Amygdala (tissue), 56 donors: ENCODE measurements at regions not wholly inside any gene's neighbourhood (a gene's known extent, or its start where the extent isn't known, plus 50 kb on each side); places are given as distances from the start of the nearest gene placed in this dataset.
"Not testable (repeated sequence)": the region's sequence is repeated elsewhere in the genome, so short reads cannot be mapped to it uniquely, and the experiment has no call there.

Source experiments
- DNase-seq, 56 donors: peaks; one replicate each; lab custom pipeline; 2025; lab: John Stamatoyannopoulos, UW

DNA sequence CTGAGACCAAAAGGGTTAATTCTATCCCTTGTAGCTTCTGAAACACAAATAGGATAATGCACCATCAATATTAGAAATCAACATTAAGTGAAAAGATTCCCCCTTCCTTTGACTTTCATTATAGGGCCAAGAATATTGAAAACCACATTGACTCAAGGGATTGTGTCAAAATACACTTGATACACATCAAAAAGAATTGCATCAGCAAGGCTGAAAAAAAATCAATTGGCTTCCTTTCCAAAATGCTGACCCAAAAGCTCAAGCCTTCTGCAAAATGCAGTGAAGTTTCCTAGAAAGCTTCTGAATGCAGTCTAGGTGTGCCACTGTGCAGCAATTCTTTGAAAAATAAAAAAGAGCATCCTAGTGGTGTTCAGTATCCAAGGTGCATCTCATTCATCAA is 674.4 kb downstream of the TOX3 start:
- DNase-seq = no peak

DNA sequence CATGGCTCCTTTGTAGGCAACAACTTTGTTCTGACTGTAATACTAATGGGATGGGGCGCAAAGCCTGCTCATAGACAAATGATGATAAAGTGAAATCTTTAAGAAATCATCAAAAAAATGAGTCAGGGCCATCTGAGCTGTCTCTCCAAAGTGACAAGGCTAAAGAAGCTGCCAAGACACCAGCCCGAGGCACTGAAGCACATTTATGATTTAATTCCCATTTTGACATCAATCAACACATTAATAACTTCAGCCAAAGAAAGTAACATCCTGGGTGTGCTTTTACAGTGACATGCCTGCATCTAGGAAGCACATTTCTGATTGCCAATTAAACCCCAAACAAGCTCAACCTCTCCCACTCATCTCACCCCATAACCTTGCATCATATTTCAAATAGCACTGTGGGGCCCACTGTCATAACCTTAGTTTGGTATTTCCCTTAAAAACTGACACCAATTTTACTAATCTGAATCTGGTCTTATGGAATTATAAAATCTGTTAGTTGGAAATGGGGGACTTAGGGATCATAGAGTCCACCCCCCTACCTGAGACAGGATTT is 676.6 kb downstream of the TOX3 start:
- no peak for DNase-seq

DNA sequence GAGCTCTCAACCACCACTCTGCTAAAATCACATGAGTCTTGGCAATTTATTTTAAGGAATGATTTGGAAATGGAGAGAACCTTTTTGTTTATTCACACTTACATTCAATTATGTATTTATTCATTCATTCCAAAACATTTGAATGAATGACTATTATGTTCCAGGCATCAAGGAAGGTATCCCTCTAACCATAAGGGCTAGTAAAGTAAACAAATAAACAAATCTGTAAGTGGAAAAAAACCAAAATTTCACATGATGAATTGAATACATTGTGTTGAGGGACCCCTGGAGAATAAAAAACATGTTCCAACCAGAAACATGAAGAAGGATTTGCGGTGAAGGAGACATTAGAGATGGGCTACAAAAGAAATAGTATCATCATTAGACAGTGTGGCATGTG is 677.8 kb downstream of the TOX3 start:
- DNase-seq = no peak

DNA sequence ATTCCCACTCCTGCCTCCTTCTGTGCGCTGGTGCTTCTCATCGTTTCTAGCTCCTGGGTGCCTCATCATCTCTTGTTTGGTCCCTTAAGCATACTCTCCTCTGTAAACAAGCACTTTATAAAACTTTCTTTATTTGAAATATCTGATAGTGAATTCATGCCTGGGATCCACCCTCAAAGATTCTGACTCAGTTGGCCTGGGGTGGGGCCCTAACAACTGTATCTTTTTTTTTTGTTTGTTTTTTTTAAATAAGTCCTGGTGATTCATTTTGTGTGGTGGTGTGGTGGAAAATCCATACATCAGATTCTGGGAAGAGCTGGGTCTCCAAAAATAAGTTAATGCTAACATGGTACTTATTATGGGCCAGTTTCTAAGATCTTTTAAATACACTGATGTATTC is 678.3 kb downstream of the TOX3 start:
- DNase-seq = no peak

DNA sequence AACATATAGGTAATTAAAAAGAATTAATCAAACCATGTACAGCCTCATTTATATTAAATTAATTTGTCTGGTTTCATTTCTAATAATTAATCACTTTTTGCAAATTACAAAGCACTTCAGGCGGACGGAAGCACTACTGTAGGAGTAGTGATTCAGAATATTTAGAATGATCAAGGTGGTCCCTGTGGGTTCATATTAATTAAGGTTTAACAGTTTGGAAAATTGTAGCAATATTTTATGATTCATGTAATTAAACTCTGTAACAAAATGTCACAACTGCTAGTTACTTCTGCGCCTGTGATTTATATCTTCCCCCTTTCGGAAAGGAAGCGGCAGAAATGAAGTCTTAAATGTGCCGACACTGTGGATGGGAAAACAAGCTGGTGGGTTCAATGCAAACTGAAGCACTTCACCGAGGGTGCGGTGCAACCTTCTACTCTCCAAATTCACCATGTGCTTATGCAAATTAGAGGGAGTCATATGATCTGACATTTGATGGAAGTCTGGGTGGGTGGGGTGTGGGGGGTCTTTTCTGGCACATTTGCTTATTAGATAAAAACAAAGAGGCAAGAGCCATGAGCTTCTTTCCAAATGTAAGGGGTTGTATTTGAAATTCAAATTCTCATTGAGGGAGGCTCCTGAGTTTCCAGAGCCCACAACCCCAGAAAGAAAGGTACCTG is 679.4 kb downstream of the TOX3 start:
- no peak for DNase-seq

DNA sequence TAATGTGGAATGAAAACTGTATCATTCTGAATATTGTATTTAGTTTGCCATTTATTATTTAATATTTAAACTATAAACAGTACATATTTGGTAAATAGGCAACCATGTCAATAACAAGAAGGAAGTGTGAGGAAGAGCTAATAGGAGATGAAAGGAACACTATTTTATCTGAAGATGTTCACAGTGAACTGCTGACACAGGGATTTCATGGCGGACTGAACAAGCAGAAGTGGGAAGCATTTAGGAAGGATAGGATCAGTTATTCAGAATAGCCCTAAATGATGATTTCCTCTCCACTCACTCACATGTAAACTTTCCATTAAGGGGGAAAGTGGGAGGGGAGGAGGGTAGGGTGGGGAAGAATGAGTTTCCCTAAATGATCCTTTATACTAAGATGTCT is 682.4 kb downstream of the TOX3 start:
- DNase-seq = no peak

DNA sequence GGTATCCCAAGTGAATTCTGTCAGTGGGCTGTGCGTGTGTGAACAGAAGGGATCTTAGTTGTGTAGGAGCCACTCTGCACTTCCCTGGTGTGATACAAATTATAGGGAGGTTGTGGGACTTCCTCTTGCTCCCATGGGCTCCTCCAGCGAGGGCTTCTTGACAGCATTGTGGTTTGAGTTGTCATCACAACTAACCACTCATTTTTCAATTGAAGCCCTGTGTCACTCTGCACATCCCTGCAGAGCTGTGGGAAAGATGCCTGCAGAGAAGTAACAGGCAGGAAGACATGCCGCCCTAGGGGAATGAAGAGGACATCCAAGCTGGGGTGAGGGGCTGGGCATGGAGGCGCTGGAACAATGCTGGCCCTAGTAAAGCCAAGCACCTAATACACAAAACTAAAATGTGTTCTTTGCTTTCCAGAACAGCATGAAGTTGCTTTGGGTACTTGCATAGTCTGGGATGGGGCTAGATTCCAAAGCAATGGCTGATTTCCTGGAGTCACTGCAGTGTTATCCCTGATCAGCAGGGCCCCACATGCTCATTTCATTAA is 692.5 kb downstream of the TOX3 start:
- DNase-seq = no peak

DNA sequence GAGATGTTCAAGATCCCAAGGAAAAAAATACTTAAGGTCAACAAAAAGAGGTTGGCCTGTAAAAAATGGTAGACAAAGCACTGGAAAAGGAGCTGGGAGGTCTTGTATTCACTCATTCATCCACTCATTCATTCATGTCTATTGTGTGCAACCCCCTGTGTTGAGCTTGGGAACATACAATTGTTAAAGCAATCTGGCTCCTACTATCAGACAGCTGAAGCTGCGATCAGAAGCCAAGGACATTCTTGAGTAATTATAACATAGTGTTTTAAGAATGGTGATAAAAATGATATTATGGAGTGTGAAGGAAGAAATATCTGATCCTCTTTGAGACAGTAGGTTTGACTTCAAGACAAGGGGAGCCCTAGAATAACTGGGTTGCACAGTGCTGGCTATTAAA is 693.4 kb downstream of the TOX3 start:
- no peak for DNase-seq

DNA sequence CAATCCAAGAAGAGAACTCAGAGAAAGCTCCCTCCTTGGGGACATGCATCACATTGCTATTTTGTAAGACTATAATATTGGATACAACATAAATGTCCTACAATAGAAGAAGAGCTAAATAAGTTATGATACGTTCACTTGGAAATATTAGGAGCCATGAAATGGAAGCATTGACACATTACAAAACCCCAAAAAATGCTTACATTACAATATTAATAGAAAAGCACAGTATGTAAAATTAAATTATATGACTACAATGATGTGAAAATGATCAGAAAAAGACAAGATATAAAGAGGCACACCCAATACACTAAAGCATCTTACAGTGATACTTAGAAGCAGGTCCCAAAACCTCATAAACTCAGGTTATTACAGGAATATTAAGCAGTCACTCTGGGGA is 694.1 kb downstream of the TOX3 start:
- DNase-seq = no peak

DNA sequence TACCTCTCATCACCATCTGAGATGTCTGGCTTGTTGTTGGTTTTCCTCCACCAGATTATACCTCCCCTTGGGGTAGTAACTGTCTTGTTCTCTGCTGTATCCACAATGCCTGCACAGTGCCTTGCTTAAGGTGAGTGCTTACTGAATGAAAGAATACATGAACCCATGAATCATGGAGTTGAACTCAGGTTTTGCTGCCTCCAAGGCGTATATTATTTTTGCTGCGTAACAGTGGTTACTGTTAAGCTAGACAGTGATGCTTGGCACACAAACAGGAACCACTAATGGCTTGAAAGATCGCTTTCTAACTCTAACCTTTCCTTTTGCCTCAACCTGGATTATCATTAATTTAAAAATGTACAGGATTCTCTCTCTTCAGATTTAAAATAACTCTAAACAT is 695.8 kb downstream of the TOX3 start:
- DNase-seq = no peak

DNA sequence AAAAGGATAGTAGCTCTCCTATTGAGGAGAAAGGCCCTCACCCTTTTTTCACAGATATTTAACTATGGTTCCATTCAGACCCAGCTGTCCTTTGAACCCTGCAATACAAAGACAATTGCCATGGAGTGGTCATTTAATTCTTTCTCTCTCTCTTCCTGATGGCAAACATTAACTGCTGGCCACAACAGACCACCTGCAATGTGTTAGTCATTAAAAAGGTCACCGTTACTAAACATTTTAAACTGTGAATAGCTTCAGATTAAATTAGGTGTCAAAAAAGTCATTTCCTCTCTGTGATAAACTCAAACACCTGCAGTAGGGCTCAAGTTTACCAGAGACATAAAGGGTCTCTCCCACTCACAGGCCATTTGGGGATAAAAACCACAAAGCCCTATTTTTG is 697.2 kb downstream of the TOX3 start:
- no peak for DNase-seq

DNA sequence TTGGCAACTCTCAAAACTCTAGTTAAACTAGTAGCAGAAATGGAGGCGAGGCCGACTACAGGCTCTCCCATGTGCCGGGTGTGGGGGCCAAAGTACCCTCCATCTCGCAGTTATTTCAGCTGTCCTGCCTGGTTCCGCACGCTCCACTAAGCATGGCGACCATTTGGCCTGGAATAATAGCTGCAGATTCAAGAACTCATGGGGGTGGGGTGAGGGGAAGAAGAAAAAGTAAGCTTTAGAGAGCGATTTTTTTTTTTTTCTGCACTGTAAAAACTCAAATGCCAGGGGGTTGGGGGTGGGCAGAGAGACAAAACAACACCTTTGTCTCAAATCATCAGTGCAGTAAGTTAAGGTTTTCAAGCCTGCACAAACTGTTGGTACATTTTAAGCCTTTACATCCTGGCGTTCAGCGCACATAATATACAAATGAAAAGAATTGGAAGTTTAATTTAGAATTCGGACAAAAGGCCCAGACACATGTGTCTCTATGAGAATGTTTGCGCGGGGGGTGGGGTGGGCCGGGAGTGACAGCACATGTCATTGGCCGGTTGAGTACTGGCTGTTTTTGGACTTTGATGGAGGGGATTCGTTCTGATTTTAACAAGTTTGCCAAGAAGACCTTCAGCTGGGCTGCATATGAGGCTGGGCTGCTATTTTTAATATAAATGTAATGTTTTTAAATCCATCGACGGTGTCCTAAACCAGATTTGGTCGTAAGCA is 694.7 kb upstream of the SALL1 start:
- no peak for DNase-seq

DNA sequence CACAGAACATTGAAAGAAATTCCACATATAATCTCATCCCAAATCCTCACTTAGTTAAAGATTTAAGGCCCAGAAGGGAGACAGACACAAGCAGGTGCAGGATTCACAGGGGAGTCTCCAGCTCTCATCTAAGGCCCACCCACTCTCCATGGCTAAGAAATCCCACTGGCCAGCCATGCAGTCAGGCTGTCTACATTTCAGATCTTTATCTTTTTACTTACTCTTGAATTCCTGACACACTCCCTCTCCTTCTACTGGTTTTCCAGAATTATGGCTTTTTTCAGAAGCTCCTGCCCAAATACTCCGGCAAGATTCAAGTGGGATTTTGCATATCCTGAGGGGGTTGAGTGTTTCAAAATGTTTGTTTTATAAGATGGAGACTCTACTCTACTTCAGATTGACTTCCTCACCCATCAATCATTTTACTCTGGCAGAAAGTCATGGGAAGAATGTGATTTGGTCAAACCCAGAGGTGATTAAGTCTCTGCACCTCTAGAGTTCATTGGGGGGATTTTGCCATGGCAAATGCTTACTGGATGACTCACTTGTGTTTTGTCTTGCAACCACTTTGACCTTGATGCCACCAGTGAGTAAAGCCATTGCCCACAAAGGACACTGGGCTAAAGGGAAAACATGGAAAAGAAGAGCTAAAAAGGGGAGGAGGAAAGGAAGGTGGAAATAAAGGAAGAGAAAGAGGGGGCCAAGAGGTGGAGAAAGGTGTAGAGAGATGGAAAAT is 688.8 kb upstream of the SALL1 start:
- no peak for DNase-seq

DNA sequence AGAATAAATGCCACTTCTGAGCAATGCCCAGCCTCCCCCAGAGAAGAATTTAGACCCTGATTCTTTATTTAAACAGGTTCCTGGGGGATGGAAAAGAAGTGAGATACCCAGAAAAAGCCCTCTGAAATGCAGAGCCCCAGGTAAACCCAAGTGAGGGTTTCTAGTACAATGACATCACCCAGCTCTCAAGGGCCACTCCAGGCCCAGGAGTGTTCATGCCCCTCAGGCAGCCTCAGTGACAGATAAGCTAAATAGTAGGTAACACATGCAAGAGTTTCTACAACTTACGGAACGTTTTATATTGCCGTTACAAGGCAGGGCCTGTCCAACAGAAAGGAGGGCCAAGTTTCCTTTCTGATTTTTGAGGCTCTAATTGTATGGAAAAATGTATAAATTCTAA is 683.7 kb upstream of the SALL1 start:
- no peak for DNase-seq

DNA sequence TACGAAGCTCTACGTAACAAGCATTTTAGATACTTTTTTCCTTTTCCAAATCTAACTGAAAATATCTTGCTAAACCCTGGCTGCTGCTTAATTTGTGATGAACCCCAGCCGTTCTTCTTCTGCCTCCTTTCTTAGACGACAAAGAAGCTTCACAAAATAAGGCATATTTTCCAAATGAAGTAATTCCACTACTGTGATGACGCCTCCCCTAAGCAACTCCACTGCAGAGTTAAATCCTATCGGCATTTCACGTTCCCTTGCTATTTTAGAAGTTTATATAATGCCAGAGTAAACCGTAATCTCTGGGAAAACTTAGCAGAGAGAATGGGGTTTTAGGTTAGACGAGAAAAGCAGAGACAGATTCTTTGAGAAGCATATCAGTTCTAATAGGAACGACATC is 683.1 kb upstream of the SALL1 start:
- DNase-seq = no peak

DNA sequence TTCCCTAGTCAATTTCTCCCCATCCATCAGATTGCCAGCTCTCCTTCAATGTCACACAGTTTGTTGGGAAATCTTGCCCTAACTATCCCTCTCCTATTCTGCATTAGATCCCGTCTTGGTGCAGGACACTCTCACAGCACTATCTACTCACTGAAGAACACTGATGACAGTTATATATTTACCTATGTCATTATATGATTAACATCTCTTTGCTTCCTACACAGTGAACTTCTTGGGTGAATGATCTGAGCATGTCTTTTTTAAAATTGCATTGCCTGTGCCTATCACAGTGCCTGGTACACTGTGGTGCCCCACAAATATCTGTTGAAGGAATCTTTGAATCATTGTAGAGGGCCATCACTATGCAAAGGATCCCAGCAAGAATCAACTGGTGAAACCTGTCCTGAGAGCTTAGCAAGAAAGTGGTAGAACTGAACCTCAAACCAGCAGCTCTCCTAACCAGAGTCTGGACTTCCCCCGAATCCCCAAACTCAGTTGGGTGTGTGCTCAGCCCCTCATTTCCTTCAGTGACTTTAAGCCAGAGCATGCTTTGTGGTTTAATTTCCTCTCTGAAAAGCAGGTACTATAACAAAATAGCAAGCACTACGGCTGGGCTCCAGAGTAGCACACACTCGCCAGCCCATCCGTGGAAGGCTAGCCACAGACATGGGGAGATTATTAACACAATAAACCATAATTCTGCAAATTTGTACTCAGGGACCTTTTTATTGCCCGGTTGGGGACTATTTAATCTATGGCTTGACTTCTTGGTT is 680.7 kb upstream of the SALL1 start:
- DNase-seq = no peak

DNA sequence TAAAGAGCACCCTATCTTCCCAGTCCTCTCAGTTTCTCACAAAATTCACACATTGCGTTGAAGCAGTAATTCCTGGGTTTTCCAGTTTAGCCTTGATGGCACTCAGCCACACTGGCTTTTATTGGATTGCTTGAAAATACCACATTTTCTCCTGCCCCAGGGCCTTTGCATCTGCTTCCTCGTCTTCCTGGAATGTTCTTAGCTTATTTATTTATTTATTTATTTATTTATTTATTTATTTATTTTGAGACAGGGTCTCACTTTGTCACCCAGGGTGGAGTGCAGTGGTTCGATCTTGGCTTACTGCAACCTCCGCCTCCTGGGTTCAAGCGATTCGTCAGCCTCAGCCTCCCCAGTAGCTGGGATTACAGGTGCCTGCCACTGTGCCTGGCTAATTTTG is 680.0 kb upstream of the SALL1 start:
- DNase-seq = not testable (repeated sequence)

DNA sequence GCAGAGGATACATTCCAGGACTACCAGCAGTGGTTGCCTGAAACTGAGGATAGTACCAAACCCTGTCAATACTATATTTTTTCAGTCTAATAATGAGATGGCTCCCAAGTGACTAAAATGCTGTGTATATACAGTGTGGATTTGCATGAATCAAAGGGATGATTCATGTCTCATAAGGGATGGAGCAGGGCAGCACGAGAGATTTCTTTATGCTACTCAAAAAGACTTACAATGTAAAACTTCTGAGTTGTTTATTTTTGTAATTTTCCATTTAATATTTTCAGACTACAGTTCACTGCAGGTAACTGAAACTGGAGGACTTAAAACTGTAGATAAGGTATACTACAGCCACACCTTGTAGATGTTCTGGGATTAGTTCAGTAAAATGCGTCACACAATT is 674.7 kb upstream of the SALL1 start:
- DNase-seq = no peak

DNA sequence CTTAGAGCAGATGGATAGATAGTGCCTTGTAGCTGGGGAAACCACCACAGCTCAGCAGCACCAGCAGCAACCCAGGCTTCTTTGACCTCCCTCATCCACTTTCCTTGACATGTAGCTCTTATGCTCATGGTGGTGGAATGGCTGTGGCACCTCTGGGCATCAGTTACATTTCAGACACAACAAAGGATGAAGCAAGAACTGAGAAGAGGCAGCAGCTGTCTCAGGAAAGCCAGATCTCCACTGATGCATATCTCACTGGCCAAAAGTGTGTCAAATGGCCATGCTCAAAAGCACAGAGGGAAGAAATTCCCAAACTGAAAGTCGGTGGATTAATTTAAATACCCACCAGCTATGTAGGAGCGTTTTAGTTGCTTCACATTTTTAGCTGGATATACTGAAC is 671.4 kb upstream of the SALL1 start:
- DNase-seq = no peak

DNA sequence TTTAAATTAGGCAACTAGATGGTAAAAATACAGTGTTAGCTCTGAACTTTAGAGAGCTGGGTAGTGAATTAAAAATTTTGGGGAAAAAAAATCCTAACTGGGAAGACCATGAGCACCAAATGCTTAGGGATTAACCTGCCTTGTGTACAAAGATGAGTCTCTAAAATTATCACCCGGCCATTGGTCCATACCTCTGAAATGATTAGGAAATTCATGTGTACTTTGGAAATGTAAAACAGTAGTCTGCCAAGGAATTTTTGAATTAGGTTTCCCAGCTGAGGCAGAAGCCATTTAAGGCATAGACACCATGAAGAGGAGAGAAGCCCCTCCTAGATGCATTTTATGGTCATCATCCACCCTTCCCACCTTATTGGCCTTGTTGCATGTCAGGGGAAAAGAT is 670.5 kb upstream of the SALL1 start:
- DNase-seq = no peak

DNA sequence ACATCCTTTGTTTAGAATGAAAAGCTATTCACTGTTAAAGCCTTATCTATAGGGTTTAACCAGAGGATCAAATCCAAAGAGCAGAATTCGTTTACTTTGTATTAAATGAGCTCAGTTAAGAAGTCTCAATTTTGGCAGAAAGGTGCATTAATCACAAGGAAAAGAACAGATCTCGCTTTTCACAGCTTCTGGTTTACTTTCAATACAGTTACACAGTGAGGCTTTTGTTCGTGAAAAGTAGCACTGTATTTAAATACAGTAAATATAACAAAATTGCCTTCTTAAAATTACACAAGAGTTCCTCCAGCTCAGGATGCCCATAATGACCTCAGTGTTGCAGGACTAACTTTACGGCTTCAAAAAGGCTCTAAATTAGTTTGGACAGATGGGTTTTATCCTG is 669.1 kb upstream of the SALL1 start:
- no peak for DNase-seq
